IMR-90 (cell line): ENCODE measurements at regions not wholly inside any gene's neighbourhood (a gene's known extent, or its start where the extent isn't known, plus 50 kb on each side); places are given as distances from the start of the nearest gene placed in this dataset.
A peak's percentile ranks its signal among the peaks of the same experiment; 100 is the strongest.

Experiments
- ATAC-seq: fragments of 200-7000 bp; cut with Tn5 transposase; 2 replicates; pipeline ENCODE4 v1.9.1; 2020; ENCODE audit warnings: low read depth, mild to moderate bottlenecking, moderate library complexity
- BruUV-seq: library from RNA; stranded (reverse); fragments of 400-500 nt; replicated peaks from 2 replicates; lab custom pipeline; 2021; lab: Mats Ljungman, UMichigan
- CTCF ChIA-PET: fragments of 300-600 bp; formaldehyde crosslinking; extraction: SDS; loops from one replicate; lab custom pipeline; 2021; ENCODE audit warnings: antibody characterized with exemption; lab: Yijun Ruan, JAX
- POLR2A ChIA-PET: fragments of 300-600 bp; sonication (Branson Sonifier 250); formaldehyde crosslinking; loops from one replicate; lab custom pipeline; 2022; ENCODE audit warnings: antibody characterized with exemption; ENCODE audit not compliant: unreplicated experiment; lab: Charles Lee
- DNase-seq: peaks from one replicate; pipeline ENCODE4 v3.0.0; 2013
- H2AFZ ChIP-seq: replicated peaks from 2 replicates; pipeline ENCODE3; 2013; ENCODE audit warnings: low read length, mild to moderate bottlenecking; ENCODE audit not compliant: poor library complexity
- H2AK5ac ChIP-seq: 2 replicates; pipeline ENCODE4 v1.6.1; 2013; ENCODE audit warnings: low read depth, low read length, inconsistent platforms
- H2AK9ac ChIP-seq: replicated peaks from 2 replicates; pipeline ENCODE3; 2013; ENCODE audit warnings: mild to moderate bottlenecking, low read depth, low read length, moderate library complexity; ENCODE audit not compliant: poor library complexity
- H2BK120ac ChIP-seq: 2 replicates; pipeline ENCODE4 v1.6.1; 2013; ENCODE audit warnings: low read depth, low read length, inconsistent platforms
- H2BK15ac ChIP-seq: 3 replicates; pipeline ENCODE4 v1.6.1; 2013; ENCODE audit warnings: low read depth, low read length, inconsistent platforms
- H2BK20ac ChIP-seq: 2 replicates; pipeline ENCODE4 v1.6.1; 2013; ENCODE audit warnings: low read depth, mild to moderate bottlenecking, inconsistent platforms, low read length, moderate library complexity
- H2BK5ac ChIP-seq: 2 replicates; pipeline ENCODE4 v1.6.1; 2013; ENCODE audit warnings: mild to moderate bottlenecking, low read depth, low read length, inconsistent platforms; ENCODE audit not compliant: poor library complexity, severe bottlenecking
- H3K14ac ChIP-seq: replicated peaks from 2 replicates; pipeline ENCODE4 v1.6.1; 2013; ENCODE audit warnings: low read depth, low read length, inconsistent platforms
- H3K18ac ChIP-seq: 2 replicates; pipeline ENCODE4 v1.6.1; 2013; ENCODE audit warnings: low read depth, low read length, control low read depth
- H3K23ac ChIP-seq: 2 replicates; pipeline ENCODE4 v1.6.1; 2013; ENCODE audit warnings: low read depth, low read length, inconsistent platforms
- H3K27ac ChIP-seq: 2 replicates; pipeline ENCODE4 v1.5.1; 2013; ENCODE audit warnings: mild to moderate bottlenecking, control low read depth, low read length; ENCODE audit not compliant: insufficient read depth
- H3K27me3 ChIP-seq: 2 replicates; pipeline ENCODE4 v1.6.1; 2013; ENCODE audit warnings: low read length; ENCODE audit not compliant: control insufficient read depth, insufficient read depth
- H3K36me3 ChIP-seq: 2 replicates; pipeline ENCODE4 v1.6.1; 2013; ENCODE audit warnings: low read length, mixed read lengths; ENCODE audit not compliant: control insufficient read depth, insufficient read depth
- H3K4ac ChIP-seq: 2 replicates; pipeline ENCODE4 v1.6.1; 2013; ENCODE audit warnings: low read depth, low read length, inconsistent platforms
- H3K4me1 ChIP-seq: 2 replicates; pipeline ENCODE4 v1.6.1; 2013; ENCODE audit warnings: low read length, mixed read lengths; ENCODE audit not compliant: control insufficient read depth, insufficient read depth
- H3K4me2 ChIP-seq: 2 replicates; pipeline ENCODE4 v1.6.1; 2013; ENCODE audit warnings: low read depth, mild to moderate bottlenecking, control low read depth, low read length, moderate library complexity
- H3K4me3 ChIP-seq: 2 replicates; pipeline ENCODE4 v1.5.1; 2013; ENCODE audit warnings: low read depth, mild to moderate bottlenecking, control low read depth, low read length, moderate library complexity; ENCODE audit not compliant: insufficient read depth
- H3K56ac ChIP-seq: 2 replicates; pipeline ENCODE4 v1.6.1; 2013; ENCODE audit warnings: low read length, inconsistent platforms; ENCODE audit not compliant: insufficient read depth; ENCODE audit errors: extremely low read depth
- H3K79me1 ChIP-seq, 2 experiments: 2 replicates each; pipeline ENCODE4 v1.6.1; 2013; ENCODE audit warnings: low read length in 2 of 2, inconsistent platforms in 1 of 2, low read depth in 1 of 2
- H3K9ac ChIP-seq: 2 replicates; pipeline ENCODE4 v1.6.1; 2013; ENCODE audit warnings: low read depth, low read length, control low read depth
- H3K9me1 ChIP-seq: 2 replicates; pipeline ENCODE4 v1.6.1; 2013; ENCODE audit warnings: low read length, inconsistent platforms; ENCODE audit not compliant: insufficient read depth
- H3K9me3 ChIP-seq: 2 replicates; pipeline ENCODE4 v1.6.1; 2013; ENCODE audit warnings: low read length; ENCODE audit not compliant: control insufficient read depth, insufficient read depth
- H4K20me1 ChIP-seq: 2 replicates; pipeline ENCODE4 v1.6.1; 2013; ENCODE audit warnings: low read length, inconsistent platforms; ENCODE audit not compliant: insufficient read depth
- H4K5ac ChIP-seq: 2 replicates; pipeline ENCODE4 v1.6.1; 2013; ENCODE audit warnings: mild to moderate bottlenecking, low read depth, low read length, control low read depth
- H4K8ac ChIP-seq, 2 experiments: 2 replicates each; pipeline ENCODE4 v1.6.1; 2013; ENCODE audit warnings: low read depth in 2 of 2, low read length in 2 of 2, control low read depth in 1 of 2, inconsistent platforms in 1 of 2
- H4K91ac ChIP-seq: 2 replicates; pipeline ENCODE4 v1.6.1; 2013; ENCODE audit warnings: low read depth, low read length, inconsistent platforms; ENCODE audit not compliant: insufficient read depth
- BHLHE40 ChIP-seq: fragments of 150-350 bp; IDR thresholded peaks from 2 replicates; pipeline ENCODE4 v1.6.1; 2016; ENCODE audit warnings: mild to moderate bottlenecking, low read depth, low read length
- CEBPB ChIP-seq: IDR thresholded peaks from 2 replicates; pipeline ENCODE4 v1.6.1; 2012; ENCODE audit warnings: low read depth, low read length, improper control_type of control experiment
- CHD1 ChIP-seq: IDR thresholded peaks from 2 replicates; pipeline ENCODE4 v1.6.1; 2012; ENCODE audit warnings: low read depth, low read length, improper control_type of control experiment
- ELK1 ChIP-seq: fragments of 150-350 bp; IDR thresholded peaks from 2 replicates; pipeline ENCODE4 v1.6.1; 2016; ENCODE audit warnings: low read depth, mild to moderate bottlenecking, low read length, moderate library complexity, borderline replicate concordance
- FOS ChIP-seq: fragments of 150-350 bp; IDR thresholded peaks from 2 replicates; pipeline ENCODE4 v1.6.1; 2016; ENCODE audit warnings: low read depth, low read length
- MXI1 ChIP-seq: IDR thresholded peaks from 2 replicates; pipeline ENCODE4 v1.6.1; 2012; ENCODE audit warnings: low read depth, mild to moderate bottlenecking, low read length, moderate library complexity, borderline replicate concordance
- NFE2L2 ChIP-seq: fragments of 150-350 bp; IDR thresholded peaks from 2 replicates; pipeline ENCODE4 v1.6.1; 2016; ENCODE audit warnings: low read depth, mild to moderate bottlenecking, low read length
- POLR2A ChIP-seq: IDR thresholded peaks from 2 replicates; pipeline ENCODE4 v1.6.1; 2012; ENCODE audit warnings: mild to moderate bottlenecking, low read depth, low read length
- RAD21 ChIP-seq: IDR thresholded peaks from 2 replicates; pipeline ENCODE4 v1.6.1; 2012; ENCODE audit warnings: low read length, improper control_type of control experiment
- RCOR1 ChIP-seq: IDR thresholded peaks from 2 replicates; pipeline ENCODE4 v1.6.1; 2012; ENCODE audit warnings: mild to moderate bottlenecking, low read length, improper control_type of control experiment; ENCODE audit not compliant: insufficient replicate concordance
- RFX5 ChIP-seq: IDR thresholded peaks from 2 replicates; pipeline ENCODE4 v1.8.0; 2012; ENCODE audit warnings: low read depth, mild to moderate bottlenecking, low read length, moderate library complexity
- SMC3 ChIP-seq: fragments of 150-350 bp; IDR thresholded peaks from 2 replicates; pipeline ENCODE4 v1.6.1; 2016; ENCODE audit warnings: low read depth, mild to moderate bottlenecking, antibody characterized with exemption, low read length, moderate library complexity
- WGBS, 2 experiments: methylation state at CpG; one replicate each; pipeline versions ENCODE4 v1.1.5 to v1.1.7; 2013; ENCODE audit warnings: missing lambda C conversion rate in 2 of 2; ENCODE audit not compliant: insufficient read length in 1 of 2; ENCODE audit errors: extremely low coverage in 2 of 2; 5-methylcytosine and 5-hydroxymethylcytosine counted together
- dilution Hi-C: fragments of 300-500 bp; cut with HindIII; formaldehyde crosslinking; loops from one replicate; pipeline ENCODE4 v1.14.3; 2018; ENCODE audit warnings: low sequenced_read_pairs; ENCODE audit not compliant: unreplicated experiment
- in situ Hi-C: fragments of 300-500 bp; cut with MboI; formaldehyde crosslinking; loops from 3 replicates; pipeline ENCODE4 v1.14.3; 2019; ENCODE audit warnings: low sequenced_read_pairs, inconsistent platforms, mixed read lengths
- intact Hi-C: fragments of 100-400 bp; cut with micrococcal nuclease; formaldehyde crosslinking; loops from 2 replicates; pipeline ENCODE4 v1.10.0; 2022
- TF ChIP-seq, protein P1 (sequence below): conservative IDR thresholded peaks from 2 replicates; pipeline ENCODE4 v1.5.1; 2012; ENCODE audit warnings: mild to moderate bottlenecking, low read depth, low read length, improper control_type of control experiment
- TF ChIP-seq, protein P2 (sequence below): fragments of 150-350 bp; IDR thresholded peaks from 2 replicates; pipeline ENCODE4 v1.6.1; 2017; ENCODE audit warnings: mild to moderate bottlenecking, antibody characterized with exemption, low read length, low read depth

GRCh38 chr6:141133346-141133745 is 999.4 kb upstream of the GJE1 start:
- Histone ChIP-seq H3K4me2 (no peak overlapping the region), H3K9me1 (no peaks in the 10 kb centered on the region), H2BK15ac (no peak overlapping the region), H2BK5ac (no peak overlapping the region), H2AK5ac (no peak overlapping the region), H3K79me1 (no peaks in the 10 kb centered on the region), H3K4me3 (no peak overlapping the region), H2BK120ac (no peak overlapping the region), H3K9ac (no peak overlapping the region), H3K27ac (no peak overlapping the region), H3K27me3 (no peaks in the 10 kb centered on the region), H4K91ac (no peak overlapping the region), H4K5ac (no peak overlapping the region), H2AK9ac (no peak overlapping the region), H3K56ac (no peak overlapping the region), H3K36me3 (no peaks in the 10 kb centered on the region), H3K9me3 (no peaks in the 10 kb centered on the region), H3K14ac (no peak overlapping the region), H3K23ac (no peak overlapping the region), H4K20me1 (no peaks in the 10 kb centered on the region), H2AFZ (no peak overlapping the region), H2BK20ac (no peak overlapping the region), H4K8ac (no peak overlapping the region), H3K4me1 (no peaks in the 10 kb centered on the region; the same call in 1 of the 2 replicates), H3K4ac (no peak overlapping the region), H3K18ac (no peak overlapping the region)
- no CpG with 5 or more reads among the region's 1 CpG for WGBS, 2 experiments
- intact Hi-C loops (no loop called here), in situ Hi-C loops (no loop called here), dilution Hi-C loops (no loop called here)
- POLR2A ChIA-PET, result interaction anchor here (0.7 kb wide), 1 partner anchor 87 kb away, joined by 3 read pairs; no protein-coding TSS in a partner anchor
- BruUV-seq, result no TSS peak
- no peak for TF ChIP-seq MXI1
- TF ChIP-seq CHD1, result no peak
- no peak for TF ChIP-seq ELK1
- TF ChIP-seq POLR2A, result no peak
- TF ChIP-seq, protein P1, sequence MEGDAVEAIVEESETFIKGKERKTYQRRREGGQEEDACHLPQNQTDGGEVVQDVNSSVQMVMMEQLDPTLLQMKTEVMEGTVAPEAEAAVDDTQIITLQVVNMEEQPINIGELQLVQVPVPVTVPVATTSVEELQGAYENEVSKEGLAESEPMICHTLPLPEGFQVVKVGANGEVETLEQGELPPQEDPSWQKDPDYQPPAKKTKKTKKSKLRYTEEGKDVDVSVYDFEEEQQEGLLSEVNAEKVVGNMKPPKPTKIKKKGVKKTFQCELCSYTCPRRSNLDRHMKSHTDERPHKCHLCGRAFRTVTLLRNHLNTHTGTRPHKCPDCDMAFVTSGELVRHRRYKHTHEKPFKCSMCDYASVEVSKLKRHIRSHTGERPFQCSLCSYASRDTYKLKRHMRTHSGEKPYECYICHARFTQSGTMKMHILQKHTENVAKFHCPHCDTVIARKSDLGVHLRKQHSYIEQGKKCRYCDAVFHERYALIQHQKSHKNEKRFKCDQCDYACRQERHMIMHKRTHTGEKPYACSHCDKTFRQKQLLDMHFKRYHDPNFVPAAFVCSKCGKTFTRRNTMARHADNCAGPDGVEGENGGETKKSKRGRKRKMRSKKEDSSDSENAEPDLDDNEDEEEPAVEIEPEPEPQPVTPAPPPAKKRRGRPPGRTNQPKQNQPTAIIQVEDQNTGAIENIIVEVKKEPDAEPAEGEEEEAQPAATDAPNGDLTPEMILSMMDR, result no peak
- no peak for TF ChIP-seq BHLHE40
- TF ChIP-seq RCOR1, result no peak
- TF ChIP-seq RAD21, result no peak
- TF ChIP-seq RFX5, result no peak
- TF ChIP-seq, protein P2, sequence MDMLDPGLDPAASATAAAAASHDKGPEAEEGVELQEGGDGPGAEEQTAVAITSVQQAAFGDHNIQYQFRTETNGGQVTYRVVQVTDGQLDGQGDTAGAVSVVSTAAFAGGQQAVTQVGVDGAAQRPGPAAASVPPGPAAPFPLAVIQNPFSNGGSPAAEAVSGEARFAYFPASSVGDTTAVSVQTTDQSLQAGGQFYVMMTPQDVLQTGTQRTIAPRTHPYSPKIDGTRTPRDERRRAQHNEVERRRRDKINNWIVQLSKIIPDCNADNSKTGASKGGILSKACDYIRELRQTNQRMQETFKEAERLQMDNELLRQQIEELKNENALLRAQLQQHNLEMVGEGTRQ, result no peak
- no peak for TF ChIP-seq NFE2L2
- no peak for TF ChIP-seq CEBPB
- TF ChIP-seq SMC3, result no peak
- TF ChIP-seq FOS, result no peak
- DNase-seq (peak; percentile 3), ATAC-seq (no peak)
- CTCF ChIA-PET, result no interaction called here
